Tibial nerve (tissue), 4 donors: ENCODE measurements at regions not wholly inside any gene's neighbourhood (a gene's known extent, or its start where the extent isn't known, plus 50 kb on each side); places are given as distances from the start of the nearest gene placed in this dataset.
"Not testable (repeated sequence)": the region's sequence is repeated elsewhere in the genome, so short reads cannot be mapped to it uniquely, and the experiment has no call there.

Experiments
- DNase-seq, 2 donors: peaks; one replicate each; pipeline ENCODE4 v3.0.0-alpha.2; 2019; ENCODE audit warnings: low spot score in 2 of 2
- H3K27ac ChIP-seq, 4 donors: fragments of 200-600 bp; sonication (generic) in 3 of 4; one replicate each; pipeline ENCODE4 v1.5.1; 2017 to 2019; ENCODE audit warnings: mild to moderate bottlenecking in 1 of 4
- H3K27me3 ChIP-seq, 2 donors: fragments of 200-600 bp; sonication (generic) in 1 of 2; one replicate each; pipeline versions ENCODE4 v1.5.1 to v1.6.0; 2017 to 2019
- H3K36me3 ChIP-seq, 3 donors: fragments of 200-600 bp; sonication (generic); one replicate each; pipeline ENCODE4 v1.5.1; 2018 to 2019
- H3K4me1 ChIP-seq, 4 donors: fragments of 200-600 bp; sonication (generic) in 3 of 4; one replicate each; pipeline ENCODE4 v1.5.1; 2017 to 2019
- H3K4me3 ChIP-seq, 4 donors: fragments of 200-600 bp; sonication (generic) in 3 of 4; one replicate each; pipeline ENCODE4 v1.5.1; 2017 to 2019; ENCODE audit warnings: mild to moderate bottlenecking in 1 of 4, moderate library complexity in 1 of 4
- H3K9me3 ChIP-seq, 4 donors: fragments of 200-600 bp; sonication (generic) in 3 of 4; one replicate each; pipeline ENCODE4 v1.5.1; 2017 to 2019
- CTCF ChIP-seq, 5 experiments: fragments of 200-600 bp in 3 of 5; fragments of 450-650 bp in 2 of 5; sonication (generic) in 3 of 5; IDR thresholded peaks; one replicate each; pipeline ENCODE4 v1.5.1; 2016 to 2019; ENCODE audit warnings: antibody characterized with exemption in 5 of 5, mild to moderate bottlenecking in 3 of 5, moderate library complexity in 2 of 5
- EP300 ChIP-seq, 2 donors: sonication (generic); formaldehyde crosslinking; IDR thresholded peaks; one replicate each; pipeline ENCODE4 v1.6.1; 2017; ENCODE audit warnings: antibody characterized with exemption in 2 of 2, mild to moderate bottlenecking in 1 of 2
- POLR2A ChIP-seq, 2 donors: fragments of 450-650 bp; IDR thresholded peaks; one replicate each; pipeline ENCODE4 v1.6.1; 2017; ENCODE audit warnings: antibody characterized with exemption in 2 of 2, mild to moderate bottlenecking in 2 of 2, moderate library complexity in 2 of 2
- WGBS, 2 donors: methylation state at CpG; one replicate each; pipeline ENCODE4 v1.1.5; 2018; 5-methylcytosine and 5-hydroxymethylcytosine counted together

GRCh38 chr11:90997241-90997640 lies 774.4 kb upstream of the CHORDC1 start:
- Histone ChIP-seq H3K9me3 (no peaks in the 10 kb centered on the region), H3K4me3 (no peak overlapping the region), H3K27me3 (no peaks in the 10 kb centered on the region), H3K4me1 (no peaks in the 10 kb centered on the region), H3K27ac (no peak overlapping the region), H3K36me3 (no peaks in the 10 kb centered on the region)
- TF ChIP-seq EP300 (IDR thresholded peaks at IDR 0.05) = no peak
- 65 to 69% methylated on average over 3 of the region's 3 CpGs for WGBS, 2 donors
- no peak for DNase-seq

GRCh38 chr11:90972159-90972558 lies 749.3 kb upstream of the CHORDC1 start:
- not testable (repeated sequence) for DNase-seq, H3K4me3 ChIP-seq, H3K36me3 ChIP-seq, H3K27me3 ChIP-seq, H3K27ac ChIP-seq, H3K9me3 ChIP-seq, H3K4me1 ChIP-seq
- WGBS, 2 donors = 78 to 84% methylated on average over 17 to 21 of the region's 22 CpGs

- no peaks in the 10 kb centered on the region for H3K27me3 ChIP-seq
- H3K4me1 ChIP-seq = no peaks in the 10 kb centered on the region
- H3K9me3 ChIP-seq = no peaks in the 10 kb centered on the region
- TF ChIP-seq EP300 (IDR thresholded peaks at IDR 0.05) (no peak), CTCF (IDR thresholded peaks at IDR 0.05) (no peak), POLR2A (IDR thresholded peaks at IDR 0.05) (no peak)
- no peak overlapping the region for H3K4me3 ChIP-seq
- no peaks in the 10 kb centered on the region for H3K36me3 ChIP-seq
- no peak overlapping the region for H3K27ac ChIP-seq
- no peak for DNase-seq
Measured at GRCh38 chr11:90947930-90948329, 725.1 kb upstream of the CHORDC1 start.

GRCh38 chr11:90930252-90930651 lies 707.4 kb upstream of the CHORDC1 start:
- 59 to 85% methylated on average over 1 of the region's 1 CpG for WGBS, 2 donors
- DNase-seq = no peak

GRCh38 chr11:90919332-90919731 lies 696.5 kb upstream of the CHORDC1 start:
- H3K9me3 ChIP-seq = no peaks in the 10 kb centered on the region
- no peaks in the 10 kb centered on the region for H3K36me3 ChIP-seq
- H3K27me3 ChIP-seq = no peaks in the 10 kb centered on the region
- H3K27ac ChIP-seq = no peak overlapping the region
- H3K4me1 ChIP-seq = no peaks in the 10 kb centered on the region
- 34 to 35% methylated on average over 2 of the region's 2 CpGs for WGBS, 2 donors
- H3K4me3 ChIP-seq = no peak overlapping the region
- TF ChIP-seq CTCF (IDR thresholded peaks at IDR 0.05) (no peak), POLR2A (IDR thresholded peaks at IDR 0.05) (no peak), EP300 (IDR thresholded peaks at IDR 0.05) (no peak)
- DNase-seq = no peak

More at GRCh38 chr11:90930252-90930651, 707.4 kb upstream of the CHORDC1 start:
- Histone ChIP-seq H3K27me3 (no peaks in the 10 kb centered on the region), H3K9me3 (no peaks in the 10 kb centered on the region), H3K4me1 (no peaks in the 10 kb centered on the region), H3K27ac (no peak overlapping the region), H3K36me3 (no peaks in the 10 kb centered on the region), H3K4me3 (no peak overlapping the region)
- TF ChIP-seq EP300 (IDR thresholded peaks at IDR 0.05) (no peak), CTCF (IDR thresholded peaks at IDR 0.05) (no peak), POLR2A (IDR thresholded peaks at IDR 0.05) (no peak)

GRCh38 chr11:90916706-90917105 lies 693.9 kb upstream of the CHORDC1 start:
- no peak for DNase-seq
- H3K4me3 ChIP-seq = no peak overlapping the region

More at GRCh38 chr11:90916706-90917105, 693.9 kb upstream of the CHORDC1 start:
- H3K9me3 ChIP-seq = no peaks in the 10 kb centered on the region
- H3K27me3 ChIP-seq = no peaks in the 10 kb centered on the region
- no peaks in the 10 kb centered on the region for H3K36me3 ChIP-seq
- no peak for TF ChIP-seq CTCF (IDR thresholded peaks at IDR 0.05)
- TF ChIP-seq POLR2A (IDR thresholded peaks at IDR 0.05) = no peak
- no peak for TF ChIP-seq EP300 (IDR thresholded peaks at IDR 0.05)
- H3K27ac ChIP-seq = no peak overlapping the region
- H3K4me1 ChIP-seq = no peaks in the 10 kb centered on the region
